H9 (cell line): ENCODE measurements at regions not wholly inside any gene's neighbourhood (a gene's known extent, or its start where the extent isn't known, plus 50 kb on each side); places are given as distances from the start of the nearest gene placed in this dataset.

Source experiments
- DNase-seq: peaks from one replicate; pipeline ENCODE4 v3.0.0-alpha.2; 2017
- H2AFZ ChIP-seq: one replicate; pipeline ENCODE4 v1.6.1; 2013; ENCODE audit warnings: mild to moderate bottlenecking, low read length, control low read depth, moderate library complexity
- H2AK5ac ChIP-seq: 2 replicates; pipeline ENCODE4 v1.6.1; 2013; ENCODE audit warnings: low read length, control low read depth, mixed read lengths; ENCODE audit not compliant: insufficient read length
- H2BK120ac ChIP-seq: one replicate; pipeline ENCODE4 v1.6.1; 2013; ENCODE audit warnings: low read depth, mild to moderate bottlenecking, low read length, control low read depth, inconsistent platforms; ENCODE audit not compliant: poor library complexity, severe bottlenecking
- H2BK12ac ChIP-seq: 2 replicates; pipeline ENCODE4 v1.6.1; 2013; ENCODE audit warnings: low read length, control low read depth, mixed read lengths, low read depth; ENCODE audit not compliant: insufficient read length
- H2BK15ac ChIP-seq: 2 replicates; pipeline ENCODE4 v1.6.1; 2013; ENCODE audit warnings: low read depth, low read length, control low read depth
- H2BK20ac ChIP-seq: one replicate; pipeline ENCODE4 v1.6.1; 2013; ENCODE audit warnings: low read depth, mild to moderate bottlenecking, low read length, control low read depth, inconsistent platforms; ENCODE audit not compliant: poor library complexity, severe bottlenecking
- H2BK5ac ChIP-seq: 2 replicates; pipeline ENCODE4 v1.6.1; 2013; ENCODE audit warnings: low read length, control low read depth, mixed read lengths; ENCODE audit not compliant: insufficient read length
- H3K14ac ChIP-seq: 2 replicates; pipeline ENCODE4 v1.6.1; 2013; ENCODE audit warnings: low read length, control low read depth; ENCODE audit not compliant: insufficient read depth
- H3K18ac ChIP-seq: 2 replicates; pipeline ENCODE4 v1.6.1; 2013; ENCODE audit warnings: low read depth, mild to moderate bottlenecking, mixed read lengths, low read length, control low read depth; ENCODE audit not compliant: insufficient read length
- H3K23ac ChIP-seq: 2 replicates; pipeline ENCODE4 v1.6.1; 2013; ENCODE audit warnings: low read length, control low read depth, mixed read lengths, low read depth; ENCODE audit not compliant: insufficient read length
- H3K23me2 ChIP-seq: 2 replicates; pipeline ENCODE4 v1.6.1; 2013; ENCODE audit warnings: low read depth, mild to moderate bottlenecking, mixed read lengths, low read length, control low read depth; ENCODE audit not compliant: insufficient read length, poor library complexity, severe bottlenecking
- H3K27ac ChIP-seq: 2 replicates; pipeline ENCODE4 v1.5.1; 2013; ENCODE audit warnings: low read length, control low read depth, mixed read lengths, low read depth; ENCODE audit not compliant: insufficient read length
- H3K27me3 ChIP-seq: 2 replicates; pipeline ENCODE4 v1.6.1; 2013; ENCODE audit warnings: low read length, control low read depth, inconsistent platforms; ENCODE audit not compliant: insufficient read depth
- H3K4ac ChIP-seq: 2 replicates; pipeline ENCODE4 v1.6.1; 2013; ENCODE audit warnings: low read depth, mild to moderate bottlenecking, control low read depth, inconsistent platforms, low read length, moderate library complexity
- H3K4me1 ChIP-seq: 2 replicates; pipeline ENCODE4 v1.6.1; 2013; ENCODE audit warnings: low read length, control low read depth, inconsistent platforms; ENCODE audit not compliant: insufficient read depth
- H3K4me2 ChIP-seq: 2 replicates; pipeline ENCODE4 v1.6.1; 2013; ENCODE audit warnings: low read length, control low read depth, mixed read lengths; ENCODE audit not compliant: insufficient read length, insufficient read depth
- H3K56ac ChIP-seq: 2 replicates; pipeline ENCODE4 v1.6.1; 2013; ENCODE audit warnings: low read depth, mild to moderate bottlenecking, mixed read lengths, low read length, control low read depth; ENCODE audit not compliant: insufficient read length
- H3K79me1 ChIP-seq: 2 replicates; pipeline ENCODE4 v1.6.1; 2013; ENCODE audit warnings: low read depth, mild to moderate bottlenecking, moderate library complexity, low read length, control low read depth, inconsistent platforms; ENCODE audit not compliant: insufficient read depth, poor library complexity, severe bottlenecking
- H3K79me2 ChIP-seq: 2 replicates; pipeline ENCODE4 v1.6.1; 2013; ENCODE audit warnings: low read length, control low read depth, inconsistent platforms; ENCODE audit not compliant: insufficient read depth
- H3K9ac ChIP-seq: 2 replicates; pipeline ENCODE4 v1.6.1; 2013; ENCODE audit warnings: low read length, control low read depth, mixed read lengths; ENCODE audit not compliant: insufficient read length; ENCODE audit errors: extremely low read depth
- H3K9me3 ChIP-seq: one replicate; pipeline ENCODE4 v1.6.1; 2013; ENCODE audit warnings: low read depth, low read length, inconsistent platforms; ENCODE audit not compliant: control insufficient read depth
- H3T11ph ChIP-seq: one replicate; pipeline ENCODE4 v1.6.1; 2013; ENCODE audit warnings: mild to moderate bottlenecking, low read length, control low read depth, inconsistent platforms
- H4K20me1 ChIP-seq: one replicate; pipeline ENCODE4 v1.6.1; 2013; ENCODE audit not compliant: control insufficient read depth, insufficient read length, insufficient read depth
- H4K5ac ChIP-seq: 2 replicates; pipeline ENCODE4 v1.6.1; 2013; ENCODE audit warnings: low read depth, mild to moderate bottlenecking, mixed read lengths, low read length, control low read depth; ENCODE audit not compliant: insufficient read length
- H4K8ac ChIP-seq: replicated peaks from 2 replicates; pipeline ENCODE4 v1.6.1; 2013; ENCODE audit warnings: low read length, control low read depth, mixed read lengths, low read depth; ENCODE audit not compliant: insufficient read length
- H4K91ac ChIP-seq: 2 replicates; pipeline ENCODE4 v1.6.1; 2013; ENCODE audit warnings: low read depth, mild to moderate bottlenecking, moderate library complexity, mixed read lengths, low read length, control low read depth; ENCODE audit not compliant: insufficient read length
- H3K27ac Mint-ChIP-seq, 3 experiments: 2 replicates in 2 of 3; 3 replicates in 1 of 3; pipeline ENCODE4 v1.8.0; 2020 to 2021; ENCODE audit warnings: mixed read lengths in 3 of 3, mild to moderate bottlenecking in 1 of 3, moderate library complexity in 1 of 3
- H3K27me3 Mint-ChIP-seq: 2 replicates; pipeline ENCODE4 v1.8.0; 2021; ENCODE audit warnings: low read depth, mild to moderate bottlenecking, moderate library complexity, mixed read lengths
- H3K36me3 Mint-ChIP-seq, 3 experiments: 2 replicates in 2 of 3; 3 replicates in 1 of 3; pipeline ENCODE4 v1.8.0; 2020 to 2021; ENCODE audit warnings: low read depth in 3 of 3, mixed read lengths in 3 of 3; ENCODE audit not compliant: insufficient read depth in 1 of 3
- H3K4me1 Mint-ChIP-seq, 2 experiments: 2 replicates each; pipeline ENCODE4 v1.8.0; 2020; ENCODE audit warnings: mixed read lengths in 2 of 2
- H3K4me3 Mint-ChIP-seq, 2 experiments: 2 replicates in 1 of 2; 3 replicates in 1 of 2; pipeline ENCODE4 v1.8.0; 2020 to 2021; ENCODE audit warnings: mild to moderate bottlenecking in 2 of 2, mixed read lengths in 2 of 2, moderate library complexity in 1 of 2
- H3K9me3 Mint-ChIP-seq, 2 experiments: 2 replicates in 1 of 2; 3 replicates in 1 of 2; pipeline ENCODE4 v1.8.0; 2020; ENCODE audit warnings: mild to moderate bottlenecking in 2 of 2, mixed read lengths in 2 of 2, moderate library complexity in 1 of 2
- WGBS: extraction: QIAGEN DNeasy Blood & Tissue Kit; methylation state at CpG from one replicate; pipeline ENCODE4 v1.1.7; 2013; ENCODE audit warnings: missing lambda C conversion rate, low lambda C conversion rate, mixed read lengths; ENCODE audit not compliant: insufficient read length; ENCODE audit errors: extremely low coverage; 5-methylcytosine and 5-hydroxymethylcytosine counted together
- TF ChIP-seq, protein P1 (sequence below): fragments of 200-600 bp; sonication (generic); conservative IDR thresholded peaks from 3 replicates; pipeline ENCODE4 v1.8.0; 2021; ENCODE audit warnings: antibody characterized with exemption, mild to moderate bottlenecking

DNA sequence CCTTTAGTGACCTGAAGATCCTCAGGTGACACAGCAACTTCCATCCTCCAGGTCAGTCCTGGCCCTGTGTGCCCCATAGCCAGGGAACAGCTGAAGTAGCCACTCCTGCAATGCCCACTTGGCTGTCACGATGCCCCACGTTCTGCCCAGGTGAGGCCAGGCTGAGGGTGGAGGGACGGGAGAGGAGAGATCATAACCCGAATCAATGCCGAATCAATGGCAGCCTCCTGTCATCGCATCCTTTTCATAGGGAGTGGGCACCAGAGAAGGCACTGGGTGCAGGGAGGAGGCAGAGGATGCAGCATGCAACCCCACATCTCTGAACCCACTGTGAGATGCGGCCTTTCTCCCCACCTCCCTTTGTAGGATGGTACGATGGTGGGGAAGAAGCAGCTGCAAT lies 75.3 kb upstream of the EPC2 start:
- no peak for DNase-seq
- Histone ChIP-seq H3T11ph (no peak overlapping the region), H4K91ac (no peak overlapping the region), H2BK15ac (no peak overlapping the region), H3K4me1 (no peaks in the 10 kb centered on the region), H4K5ac (no peak overlapping the region), H3K14ac (no peak overlapping the region), H3K27me3 (no peaks in the 10 kb centered on the region; the same call in 1 of the 2 replicates), H2BK12ac (no peak overlapping the region), H3K18ac (no peak overlapping the region), H3K27ac (no peak overlapping the region), H3K79me2 (no peaks in the 10 kb centered on the region), H2BK20ac (no peak overlapping the region), H4K20me1 (no peaks in the 10 kb centered on the region), H3K79me1 (no peaks in the 10 kb centered on the region), H3K4me2 (no peak overlapping the region), H4K8ac (no peak overlapping the region), H2BK120ac (no peak overlapping the region), H3K56ac (no peak overlapping the region), H3K23ac (no peak overlapping the region), H2AK5ac (no peak overlapping the region), H3K9ac (no peak overlapping the region), H3K4ac (no peak overlapping the region), H3K23me2 (no peaks in the 10 kb centered on the region), H3K9me3 (no peaks in the 10 kb centered on the region), H2AFZ (no peak overlapping the region), H2BK5ac (no peak overlapping the region)
- H3K36me3 Mint-ChIP-seq: no peaks in the 10 kb centered on the region
- TF ChIP-seq, protein P1, sequence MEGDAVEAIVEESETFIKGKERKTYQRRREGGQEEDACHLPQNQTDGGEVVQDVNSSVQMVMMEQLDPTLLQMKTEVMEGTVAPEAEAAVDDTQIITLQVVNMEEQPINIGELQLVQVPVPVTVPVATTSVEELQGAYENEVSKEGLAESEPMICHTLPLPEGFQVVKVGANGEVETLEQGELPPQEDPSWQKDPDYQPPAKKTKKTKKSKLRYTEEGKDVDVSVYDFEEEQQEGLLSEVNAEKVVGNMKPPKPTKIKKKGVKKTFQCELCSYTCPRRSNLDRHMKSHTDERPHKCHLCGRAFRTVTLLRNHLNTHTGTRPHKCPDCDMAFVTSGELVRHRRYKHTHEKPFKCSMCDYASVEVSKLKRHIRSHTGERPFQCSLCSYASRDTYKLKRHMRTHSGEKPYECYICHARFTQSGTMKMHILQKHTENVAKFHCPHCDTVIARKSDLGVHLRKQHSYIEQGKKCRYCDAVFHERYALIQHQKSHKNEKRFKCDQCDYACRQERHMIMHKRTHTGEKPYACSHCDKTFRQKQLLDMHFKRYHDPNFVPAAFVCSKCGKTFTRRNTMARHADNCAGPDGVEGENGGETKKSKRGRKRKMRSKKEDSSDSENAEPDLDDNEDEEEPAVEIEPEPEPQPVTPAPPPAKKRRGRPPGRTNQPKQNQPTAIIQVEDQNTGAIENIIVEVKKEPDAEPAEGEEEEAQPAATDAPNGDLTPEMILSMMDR: no peak
- WGBS: no CpG with 5 or more reads among the region's 8 CpGs
- peaks cover 0 to 10% of the 10 kb centered on the region in 2 experiments; a peak in 3 of 4 replicates for H3K4me1 Mint-ChIP-seq
- no peaks in the 10 kb centered on the region for H3K9me3 Mint-ChIP-seq
- no peak overlapping the region for H3K4me3 Mint-ChIP-seq
- H3K27me3 Mint-ChIP-seq: peaks cover 23% of the 10 kb centered on the region
- H3K27ac Mint-ChIP-seq: no peak overlapping the region
